PC-9 (cell line): ENCODE measurements at regions not wholly inside any gene's neighbourhood (a gene's known extent, or its start where the extent isn't known, plus 50 kb on each side); places are given as distances from the start of the nearest gene placed in this dataset.

Source experiments
- CTCF ChIP-seq: fragments of 200-600 bp; sonication (generic); conservative IDR thresholded peaks from 2 replicates; pipeline ENCODE4 v1.6.1; 2017; ENCODE audit warnings: mixed run types, antibody characterized with exemption, mild to moderate bottlenecking, moderate library complexity
- EZH2 ChIP-seq: fragments of 200-600 bp; sonication (generic); IDR thresholded peaks from 2 replicates; pipeline ENCODE4 v1.8.0; 2017; ENCODE audit warnings: antibody characterized with exemption, low read depth

GRCh38 chr5:124494540-124495116 lies 251.8 kb downstream of the ZNF608 start:
- no peak for TF ChIP-seq CTCF
- TF ChIP-seq EZH2 = no peak
